Panc1 (cell line): ENCODE measurements at regions not wholly inside any gene's neighbourhood (a gene's known extent, or its start where the extent isn't known, plus 50 kb on each side); places are given as distances from the start of the nearest gene placed in this dataset.

Experiments used
- ATAC-seq: fragments of 200-7000 bp; cut with Tn5 transposase; 2 replicates; pipeline ENCODE4 v1.9.1; 2020; ENCODE audit warnings: mild to moderate bottlenecking, moderate library complexity
- BruUV-seq: library from RNA; stranded (reverse); fragments of 400-500 nt; replicated peaks from 2 replicates; lab custom pipeline; 2021; lab: Mats Ljungman, UMichigan
- CTCF ChIA-PET: fragments of 300-600 bp; sonication (Branson Sonifier 250); formaldehyde crosslinking; loops from one replicate; lab custom pipeline; 2022; ENCODE audit warnings: antibody characterized with exemption; lab: Charles Lee
- POLR2A ChIA-PET: fragments of 300-600 bp; sonication (Branson Sonifier 250); formaldehyde crosslinking; loops from one replicate; lab custom pipeline; 2022; ENCODE audit warnings: antibody characterized with exemption; lab: Charles Lee
- DNase-seq: peaks from one replicate; pipeline ENCODE4 v3.0.0-alpha.2; 2010; ENCODE audit warnings: low read depth, low spot score
- H3K27ac ChIP-seq: 2 replicates; pipeline ENCODE4 v1.5.1; 2011; ENCODE audit warnings: mild to moderate bottlenecking, low read length, inconsistent platforms
- H3K27me3 ChIP-seq: fragments of 200-500 bp; sonication (Bioruptor generic); 2 replicates; pipeline ENCODE4 v1.6.0; 2014; ENCODE audit warnings: low read length, inconsistent platforms; ENCODE audit not compliant: control insufficient read depth, insufficient read depth
- H3K36me3 ChIP-seq: fragments of 200-500 bp; sonication (Bioruptor generic); 2 replicates; pipeline ENCODE4 v1.5.1; 2014; ENCODE audit warnings: inconsistent platforms, mild to moderate bottlenecking, low read length, moderate library complexity; ENCODE audit not compliant: control insufficient read depth, insufficient read depth
- H3K4me1 ChIP-seq: 2 replicates; pipeline ENCODE4 v1.5.1; 2011; ENCODE audit warnings: inconsistent platforms, mild to moderate bottlenecking, low read length, moderate library complexity; ENCODE audit not compliant: control insufficient read depth, insufficient read depth
- H3K4me3 ChIP-seq, 2 experiments: 2 replicates each; pipeline ENCODE4 v1.5.1; 2011 to 2012; ENCODE audit warnings: low read depth in 2 of 2, low read length in 2 of 2, mild to moderate bottlenecking in 2 of 2, inconsistent platforms in 1 of 2, moderate library complexity in 1 of 2
- H3K9me3 ChIP-seq: fragments of 200-500 bp; sonication (Bioruptor generic); 2 replicates; pipeline ENCODE4 v1.5.1; 2014; ENCODE audit warnings: low read depth, mild to moderate bottlenecking, inconsistent platforms, low read length, moderate library complexity; ENCODE audit not compliant: control insufficient read depth, insufficient read depth
- CTCF ChIP-seq: fragments of 450-650 bp; IDR thresholded peaks from 2 replicates; pipeline ENCODE4 v1.5.1; 2017; ENCODE audit warnings: mild to moderate bottlenecking
- POLR2AphosphoS5 ChIP-seq: IDR thresholded peaks from 2 replicates; pipeline ENCODE4 v1.6.1; 2012; ENCODE audit warnings: mild to moderate bottlenecking, low read depth, low read length, moderate library complexity
- REST ChIP-seq, 2 experiments: IDR thresholded peaks; 2 replicates each; pipeline ENCODE4 v1.6.1; 2011 to 2012; ENCODE audit warnings: low read depth in 2 of 2, control low read depth in 1 of 2, low read length in 1 of 2, mild to moderate bottlenecking in 1 of 2, moderate library complexity in 1 of 2; ENCODE audit not compliant: insufficient read depth in 1 of 2
- SIN3A ChIP-seq: IDR thresholded peaks from 2 replicates; pipeline ENCODE4 v1.6.1; 2012; ENCODE audit warnings: low read depth, mild to moderate bottlenecking, low read length, moderate library complexity, borderline replicate concordance; ENCODE audit not compliant: insufficient read depth
- TCF7L2 ChIP-seq: IDR thresholded peaks from 2 replicates; pipeline ENCODE4 v1.6.1; 2011; ENCODE audit warnings: mild to moderate bottlenecking, low read depth, low read length, inconsistent platforms
- in situ Hi-C: cut with HindIII; loops from 2 replicates; pipeline ENCODE4 v1.10.0; 2016; ENCODE audit warnings: low sequenced_read_pairs, low pct_unique_long_range_greater_than_20kb
- intact Hi-C: fragments of 100-400 bp; cut with micrococcal nuclease; formaldehyde crosslinking; loops from one replicate; pipeline ENCODE4 v1.10.0; 2022; ENCODE audit not compliant: unreplicated experiment

- no peaks in the 10 kb centered on the region for H3K36me3 ChIP-seq
- ATAC-seq, result no peak
- DNase-seq, result no peak
- intact Hi-C loops (no loop called here), in situ Hi-C loops (no loop called here)
- BruUV-seq, result no TSS peak
- H3K4me1 ChIP-seq, result no peaks in the 10 kb centered on the region
- no peaks in the 10 kb centered on the region for H3K9me3 ChIP-seq
- CTCF ChIA-PET, result no interaction called here
- TF ChIP-seq POLR2AphosphoS5 (no peak), SIN3A (no peak), TCF7L2 (no peak), REST (IDR thresholded peaks at IDR 0.05; ENCODE audit: insufficient read depth in 1 of 2, low read depth in 2 of 2, low read length in 1 of 2) (no peak), CTCF (no peak)
- no peaks in the 10 kb centered on the region; the same call in 1 of the 2 replicates for H3K27me3 ChIP-seq
- POLR2A ChIA-PET, result no interaction called here
- no peak overlapping the region for H3K4me3 ChIP-seq
- no peak overlapping the region for H3K27ac ChIP-seq
These were observed 182.8 kb upstream of the NTF3 start for GRCh38 chr12:5248999-5249526.

GRCh38 chr12:5251092-5251491 is 180.8 kb upstream of the NTF3 start:
- POLR2A ChIA-PET, result no interaction called here
- no peak overlapping the region for H3K4me3 ChIP-seq
- no peaks in the 10 kb centered on the region for H3K4me1 ChIP-seq
- DNase-seq (no peak), ATAC-seq (no peak)
- BruUV-seq, result no TSS peak
- CTCF ChIA-PET, result no interaction called here
- no peaks in the 10 kb centered on the region for H3K36me3 ChIP-seq
- in situ Hi-C loops (no loop called here), intact Hi-C loops (no loop called here)
- no peaks in the 10 kb centered on the region for H3K9me3 ChIP-seq
- H3K27me3 ChIP-seq, result no peaks in the 10 kb centered on the region
- TF ChIP-seq CTCF, result no peak
- no peak for TF ChIP-seq POLR2AphosphoS5
- no peak for TF ChIP-seq REST (IDR thresholded peaks at IDR 0.05; ENCODE audit: insufficient read depth in 1 of 2, low read depth in 2 of 2, low read length in 1 of 2)
- TF ChIP-seq TCF7L2, result no peak
- TF ChIP-seq SIN3A, result no peak
- H3K27ac ChIP-seq, result no peak overlapping the region
